ENCODE measurements at regions not wholly inside any gene's neighbourhood (a gene's known extent, or its start where the extent isn't known, plus 50 kb on each side); places are given as distances from the start of the nearest gene placed in this dataset.

DNA sequence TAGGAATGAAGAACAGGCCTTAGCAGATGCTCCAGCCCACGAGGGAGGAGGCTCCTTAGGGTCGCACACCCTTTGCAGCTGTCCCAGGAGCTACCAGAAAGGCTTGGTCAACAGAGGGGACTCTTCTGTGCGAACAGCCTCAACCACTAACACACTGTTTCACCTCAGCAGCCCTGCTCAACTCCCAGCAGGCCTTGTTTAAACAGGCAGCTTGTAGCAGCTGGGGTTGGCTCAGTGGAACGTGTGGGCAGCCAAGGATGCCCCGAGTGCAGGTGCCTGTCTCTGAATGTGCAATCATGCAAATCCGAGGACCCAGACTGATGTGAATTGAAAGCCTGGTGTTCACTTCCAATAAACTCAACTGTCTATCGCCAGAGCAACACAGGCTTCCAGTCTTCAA, 88.7 kb upstream of the CXCR4 start:
- ChIA-PET POLR2A (ENCODE audit: low non-redundant PET) (no interaction called here), CTCF (no interaction called here)
- no peak for DNase-seq (ENCODE audit: low spot score)
- H3K27ac ChIP-seq (ENCODE audit: low read depth, low read length, poor library complexity, severe bottlenecking): no peak overlapping the region
- intact Hi-C loops (cut with micrococcal nuclease; ENCODE audit: unreplicated experiment): no loop called here
- no peaks in the 10 kb centered on the region for H3K4me1 ChIP-seq (ENCODE audit: insufficient read depth, low read length, poor library complexity, severe bottlenecking)
- H3K4me3 ChIP-seq (ENCODE audit: low read depth, low read length, poor library complexity, severe bottlenecking): no peak overlapping the region
- H3K27me3 ChIP-seq (replicated peaks; ENCODE audit: insufficient read depth, low read depth, low read length, poor library complexity): peaks cover 4% of the 10 kb centered on the region
- BruUV-seq (replicated peaks): no TSS peak
- H3K36me3 ChIP-seq (ENCODE audit: insufficient read depth, low read length, poor library complexity, severe bottlenecking): no peaks in the 10 kb centered on the region
- TF ChIP-seq, protein P1, sequence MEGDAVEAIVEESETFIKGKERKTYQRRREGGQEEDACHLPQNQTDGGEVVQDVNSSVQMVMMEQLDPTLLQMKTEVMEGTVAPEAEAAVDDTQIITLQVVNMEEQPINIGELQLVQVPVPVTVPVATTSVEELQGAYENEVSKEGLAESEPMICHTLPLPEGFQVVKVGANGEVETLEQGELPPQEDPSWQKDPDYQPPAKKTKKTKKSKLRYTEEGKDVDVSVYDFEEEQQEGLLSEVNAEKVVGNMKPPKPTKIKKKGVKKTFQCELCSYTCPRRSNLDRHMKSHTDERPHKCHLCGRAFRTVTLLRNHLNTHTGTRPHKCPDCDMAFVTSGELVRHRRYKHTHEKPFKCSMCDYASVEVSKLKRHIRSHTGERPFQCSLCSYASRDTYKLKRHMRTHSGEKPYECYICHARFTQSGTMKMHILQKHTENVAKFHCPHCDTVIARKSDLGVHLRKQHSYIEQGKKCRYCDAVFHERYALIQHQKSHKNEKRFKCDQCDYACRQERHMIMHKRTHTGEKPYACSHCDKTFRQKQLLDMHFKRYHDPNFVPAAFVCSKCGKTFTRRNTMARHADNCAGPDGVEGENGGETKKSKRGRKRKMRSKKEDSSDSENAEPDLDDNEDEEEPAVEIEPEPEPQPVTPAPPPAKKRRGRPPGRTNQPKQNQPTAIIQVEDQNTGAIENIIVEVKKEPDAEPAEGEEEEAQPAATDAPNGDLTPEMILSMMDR (conservative IDR thresholded peaks at IDR 0.05; ENCODE audit: low read depth, low read length): no peak
- no peak for TF ChIP-seq EZH2 (IDR thresholded peaks at IDR 0.05; ENCODE audit: borderline replicate concordance, low read depth, low read length, poor library complexity, severe bottlenecking)
- no peaks in the 10 kb centered on the region for H3K9me3 ChIP-seq (ENCODE audit: low read depth, low read length, poor library complexity, severe bottlenecking)

DNA sequence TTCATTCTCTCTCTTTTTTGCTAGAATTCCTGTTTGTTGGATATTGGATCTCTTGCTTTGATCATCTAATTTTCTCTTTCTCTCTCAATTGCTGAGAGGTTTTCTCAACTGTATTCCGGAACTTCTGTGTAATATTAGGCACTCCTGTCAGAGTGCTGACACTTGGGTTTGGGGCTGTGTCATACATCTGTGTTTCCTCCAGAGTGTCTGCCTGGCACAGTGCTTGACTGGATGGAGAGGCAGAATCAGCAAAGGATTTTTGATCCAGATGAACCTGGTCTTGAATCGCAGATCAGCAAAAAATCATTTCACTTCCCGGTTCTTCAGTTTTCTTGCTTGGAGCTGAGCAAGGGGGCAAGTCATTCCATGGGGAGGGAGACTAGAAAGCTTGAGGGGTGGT, 87.7 kb upstream of the CXCR4 start:
- intact Hi-C loops (cut with micrococcal nuclease; ENCODE audit: unreplicated experiment): no loop called here
- no TSS peak for BruUV-seq (replicated peaks)

DNA sequence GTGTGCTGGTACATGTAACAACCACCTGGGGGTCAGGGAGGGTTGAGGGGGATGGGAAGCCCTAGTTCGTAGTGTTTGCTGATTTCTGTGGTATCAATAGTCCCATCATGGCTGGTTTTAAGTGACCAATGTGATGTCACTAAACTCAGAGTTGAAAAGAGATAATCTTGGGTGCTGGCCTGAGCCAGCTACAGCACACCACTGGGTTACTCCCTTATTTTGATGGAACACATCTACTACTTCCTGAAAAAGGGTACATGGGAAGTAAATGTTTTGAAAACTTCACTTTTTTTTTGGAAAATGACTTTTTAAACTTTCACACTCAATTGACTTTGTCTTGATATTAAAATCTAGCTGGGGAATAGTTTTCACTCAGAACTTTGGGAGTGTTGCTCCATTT, 87.0 kb upstream of the CXCR4 start:
- no peak overlapping the region for H3K27ac ChIP-seq (ENCODE audit: low read depth, low read length, poor library complexity, severe bottlenecking)
- H3K36me3 ChIP-seq (ENCODE audit: insufficient read depth, low read length, poor library complexity, severe bottlenecking): no peaks in the 10 kb centered on the region
- no peak for DNase-seq (ENCODE audit: low spot score)
- POLR2A ChIA-PET (ENCODE audit: low non-redundant PET): no interaction called here
- intact Hi-C loops (cut with micrococcal nuclease; ENCODE audit: unreplicated experiment): no loop called here
- no TSS peak for BruUV-seq (replicated peaks)
- TF ChIP-seq EZH2 (IDR thresholded peaks at IDR 0.05; ENCODE audit: borderline replicate concordance, low read depth, low read length, poor library complexity, severe bottlenecking): no peak
- TF ChIP-seq, protein P1 (conservative IDR thresholded peaks at IDR 0.05; ENCODE audit: low read depth, low read length): no peak
- no peaks in the 10 kb centered on the region for H3K4me1 ChIP-seq (ENCODE audit: insufficient read depth, low read length, poor library complexity, severe bottlenecking)
- CTCF ChIA-PET: no interaction called here
- H3K4me3 ChIP-seq (ENCODE audit: low read depth, low read length, poor library complexity, severe bottlenecking): no peak overlapping the region
- peaks cover 4% of the 10 kb centered on the region for H3K27me3 ChIP-seq (replicated peaks; ENCODE audit: insufficient read depth, low read depth, low read length, poor library complexity)
- no peaks in the 10 kb centered on the region for H3K9me3 ChIP-seq (ENCODE audit: low read depth, low read length, poor library complexity, severe bottlenecking)

More for the DNA sequence above, 87.7 kb upstream of the CXCR4 start:
- DNase-seq (ENCODE audit: low spot score): no peak
- no peak overlapping the region for H3K27ac ChIP-seq (ENCODE audit: low read depth, low read length, poor library complexity, severe bottlenecking)
- H3K4me3 ChIP-seq (ENCODE audit: low read depth, low read length, poor library complexity, severe bottlenecking): no peak overlapping the region
- TF ChIP-seq EZH2 (IDR thresholded peaks at IDR 0.05; ENCODE audit: borderline replicate concordance, low read depth, low read length, poor library complexity, severe bottlenecking): no peak
- TF ChIP-seq, protein P1 (conservative IDR thresholded peaks at IDR 0.05; ENCODE audit: low read depth, low read length): no peak
- POLR2A ChIA-PET (ENCODE audit: low non-redundant PET): no interaction called here
- CTCF ChIA-PET: no interaction called here
- no peaks in the 10 kb centered on the region for H3K4me1 ChIP-seq (ENCODE audit: insufficient read depth, low read length, poor library complexity, severe bottlenecking)
- peaks cover 4% of the 10 kb centered on the region for H3K27me3 ChIP-seq (replicated peaks; ENCODE audit: insufficient read depth, low read depth, low read length, poor library complexity)
- no peaks in the 10 kb centered on the region for H3K36me3 ChIP-seq (ENCODE audit: insufficient read depth, low read length, poor library complexity, severe bottlenecking)
- H3K9me3 ChIP-seq (ENCODE audit: low read depth, low read length, poor library complexity, severe bottlenecking): no peaks in the 10 kb centered on the region
